NT2/D1 (cell line): ENCODE measurements at regions not wholly inside any gene's neighbourhood (a gene's known extent, or its start where the extent isn't known, plus 50 kb on each side); places are given as distances from the start of the nearest gene placed in this dataset.

Experiments used
- SUZ12 ChIP-seq: IDR thresholded peaks from 2 replicates; pipeline ENCODE4 v1.6.1; 2011; ENCODE audit not compliant: insufficient read length, insufficient read depth; ENCODE audit errors: extremely low read depth
- YY1 ChIP-seq: IDR thresholded peaks from 2 replicates; pipeline ENCODE4 v1.6.1; 2011; ENCODE audit not compliant: insufficient read length, insufficient read depth
- ZNF274 ChIP-seq: IDR thresholded peaks from 2 replicates; pipeline ENCODE4 v1.6.1; 2011; ENCODE audit warnings: mild to moderate bottlenecking, low read depth, low read length

DNA sequence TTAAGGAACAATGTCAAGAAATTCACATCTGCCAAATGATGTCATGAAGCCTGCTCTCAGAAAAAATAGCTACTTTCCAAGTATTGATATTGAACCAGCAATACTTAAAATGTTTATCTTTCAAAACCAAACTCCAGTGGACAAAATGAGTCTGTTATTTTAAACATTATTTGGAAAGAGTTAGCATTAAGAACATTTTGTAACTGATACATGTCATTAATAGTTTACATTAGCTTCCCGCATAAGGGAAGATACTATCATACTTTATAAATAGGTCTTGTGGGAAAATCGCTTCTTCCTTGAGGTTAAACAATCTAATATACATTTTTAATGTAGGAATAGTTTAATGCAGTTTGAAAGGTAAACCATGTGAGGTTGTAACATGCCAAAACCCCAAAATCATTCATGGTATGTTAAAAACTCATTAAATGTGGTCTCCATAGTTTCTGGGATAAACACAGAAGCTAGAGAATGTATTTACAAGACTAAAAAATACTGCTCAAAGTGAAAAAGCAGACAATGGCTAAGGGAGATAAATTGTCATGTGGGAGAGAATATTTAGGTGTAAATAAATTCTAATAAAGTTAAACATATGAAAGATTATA lies 73.4 kb upstream of the ATP2B1 start:
- no peak for TF ChIP-seq SUZ12
- no peak for TF ChIP-seq ZNF274
- no peak for TF ChIP-seq YY1
